NCI-H146 treated with DMSO at 0.1 percent for 48 hours (cell line): ENCODE measurements at regions not wholly inside any gene's neighbourhood (a gene's known extent, or its start where the extent isn't known, plus 50 kb on each side); places are given as distances from the start of the nearest gene placed in this dataset.

ENCODE experiments used
- DNase-seq: peaks from one replicate; lab custom pipeline; 2025; ENCODE audit not compliant: unreplicated experiment; lab: John Stamatoyannopoulos, UW

DNA sequence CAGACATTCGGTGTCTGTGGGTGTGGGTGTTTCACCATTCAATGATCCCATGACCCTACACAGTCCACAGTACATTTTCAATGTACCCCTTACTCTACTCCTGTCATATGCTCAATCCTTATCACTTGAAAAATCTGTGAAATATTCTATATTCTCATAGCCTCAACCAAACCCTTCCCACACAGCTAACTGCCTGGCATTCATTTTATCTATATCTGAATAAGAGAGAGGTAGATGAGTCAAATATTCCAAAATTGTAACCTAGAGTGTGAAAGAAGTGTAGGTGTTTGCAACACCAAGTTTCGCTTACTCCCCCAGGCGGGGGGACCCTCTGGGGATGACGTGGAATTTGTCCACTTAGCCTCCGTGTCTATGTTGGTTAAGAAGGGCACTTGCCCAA lies 354.8 kb downstream of the ETS1 start:
- no peak for DNase-seq

- DNase-seq: no peak
These were observed 355.4 kb downstream of the ETS1 start for GRCh38 chr11:128231845-128232410.

DNA sequence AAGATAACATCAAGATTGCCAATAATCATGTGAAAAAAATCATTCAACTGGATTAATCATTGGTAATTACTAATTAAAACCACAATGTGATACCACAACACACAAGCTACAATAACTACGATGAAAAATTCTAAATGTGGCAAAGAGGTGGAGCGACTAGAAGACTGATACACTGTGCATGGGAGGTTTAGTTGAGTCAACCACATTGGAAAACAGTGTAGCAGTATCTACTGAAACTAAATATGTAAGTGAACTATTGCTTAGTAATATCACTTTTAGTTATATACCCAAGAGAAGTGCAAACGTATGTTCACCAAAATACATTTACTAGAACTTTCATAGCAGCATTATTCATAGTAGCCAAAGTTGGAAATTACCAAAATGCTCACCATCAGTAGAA lies 359.9 kb downstream of the ETS1 start:
- no peak for DNase-seq

GRCh38 chr11:128226106-128226716 lies 361.1 kb downstream of the ETS1 start:
- no peak for DNase-seq

DNA sequence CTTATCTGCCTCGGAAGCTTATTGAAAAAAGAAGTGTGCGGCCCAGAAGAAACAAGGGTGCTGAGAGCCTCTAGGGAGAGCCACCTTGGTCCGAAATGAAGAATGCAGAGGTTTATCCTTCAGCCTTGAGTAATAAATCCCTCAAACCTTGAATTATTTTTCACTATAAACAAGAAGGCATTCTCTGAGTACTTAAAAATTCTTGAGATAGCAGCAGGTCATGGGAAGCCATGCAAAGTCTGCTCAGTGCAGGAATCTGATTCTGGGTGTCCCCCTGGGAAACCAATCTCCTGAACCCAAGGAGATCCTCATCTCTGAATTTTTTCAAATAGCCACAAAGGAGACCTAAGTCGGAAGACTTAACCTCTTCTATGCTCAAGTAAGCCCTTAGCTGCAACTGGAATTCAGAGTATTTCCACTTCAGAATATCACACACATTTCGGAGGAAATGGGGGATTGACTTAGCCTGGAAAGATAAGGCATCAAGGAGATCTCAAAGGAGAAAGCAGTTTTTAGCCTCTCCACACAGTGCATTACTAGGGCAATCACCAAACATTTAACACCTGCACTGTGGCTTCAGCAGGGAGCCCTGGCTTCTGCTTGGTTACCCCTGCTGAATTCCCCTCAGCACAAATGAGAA lies 365.0 kb downstream of the ETS1 start:
- DNase-seq: no peak

GRCh38 chr11:128219731-128220120 lies 367.6 kb downstream of the ETS1 start:
- DNase-seq: no peak

DNA sequence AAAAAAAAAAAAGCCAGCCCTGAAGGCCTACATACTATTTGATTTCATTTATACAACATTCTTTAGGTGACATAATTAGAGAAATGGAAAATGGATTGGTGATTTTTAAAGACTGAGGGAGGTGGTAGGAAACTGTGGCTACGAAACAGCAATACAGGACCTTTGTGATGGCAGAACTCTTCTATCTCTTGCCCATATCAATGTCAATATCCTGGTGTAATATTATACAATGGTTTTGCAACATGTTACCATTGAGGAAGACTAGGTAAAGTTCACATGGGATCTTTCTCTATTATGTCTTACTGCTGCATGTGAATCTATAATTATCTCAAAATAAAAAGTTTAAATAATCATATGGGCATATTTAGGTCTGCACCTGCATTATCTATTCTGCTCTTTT lies 371.2 kb downstream of the ETS1 start:
- no peak for DNase-seq

GRCh38 chr11:128215238-128215882 lies 372.0 kb downstream of the ETS1 start:
- no peak for DNase-seq

GRCh38 chr11:128214263-128214662 lies 373.1 kb downstream of the ETS1 start:
- DNase-seq: no peak

DNA sequence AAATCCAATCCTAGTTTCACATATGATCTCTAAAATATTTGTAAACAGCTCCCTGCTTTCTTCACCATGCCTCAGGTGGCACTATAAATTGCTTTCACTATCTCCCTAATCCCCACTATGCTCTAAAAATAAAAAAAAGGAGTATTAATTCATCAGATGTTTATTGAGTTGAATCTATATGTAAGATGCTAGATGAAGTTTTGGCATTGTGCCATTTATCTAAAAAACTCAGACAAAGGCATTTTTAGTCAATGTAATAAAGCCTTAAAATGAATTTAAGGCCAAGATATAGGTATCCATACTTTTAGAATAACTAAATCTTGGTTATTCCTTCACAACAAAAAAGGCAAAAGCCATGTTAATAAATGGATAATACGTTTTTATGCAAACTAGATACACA lies 373.9 kb downstream of the ETS1 start:
- DNase-seq: no peak

DNA sequence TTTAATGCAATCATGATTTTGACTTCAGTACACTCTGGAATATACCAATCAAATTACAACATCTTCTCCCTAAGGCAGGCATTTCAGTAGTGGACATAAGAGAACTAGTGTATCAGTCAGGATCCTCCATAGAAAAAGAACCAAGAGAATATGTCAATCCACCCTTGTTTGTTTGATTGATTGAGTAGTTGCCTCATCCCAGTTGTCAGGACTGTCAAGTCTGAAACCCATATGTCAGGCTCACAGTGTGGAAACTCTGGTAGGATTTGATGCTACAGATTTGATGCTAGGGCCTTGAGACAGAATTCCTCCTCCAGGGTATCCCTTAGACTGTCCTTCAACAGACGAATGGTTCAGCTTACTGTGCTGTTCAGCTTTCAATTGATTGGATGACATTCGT lies 375.0 kb downstream of the ETS1 start:
- DNase-seq: no peak

DNA sequence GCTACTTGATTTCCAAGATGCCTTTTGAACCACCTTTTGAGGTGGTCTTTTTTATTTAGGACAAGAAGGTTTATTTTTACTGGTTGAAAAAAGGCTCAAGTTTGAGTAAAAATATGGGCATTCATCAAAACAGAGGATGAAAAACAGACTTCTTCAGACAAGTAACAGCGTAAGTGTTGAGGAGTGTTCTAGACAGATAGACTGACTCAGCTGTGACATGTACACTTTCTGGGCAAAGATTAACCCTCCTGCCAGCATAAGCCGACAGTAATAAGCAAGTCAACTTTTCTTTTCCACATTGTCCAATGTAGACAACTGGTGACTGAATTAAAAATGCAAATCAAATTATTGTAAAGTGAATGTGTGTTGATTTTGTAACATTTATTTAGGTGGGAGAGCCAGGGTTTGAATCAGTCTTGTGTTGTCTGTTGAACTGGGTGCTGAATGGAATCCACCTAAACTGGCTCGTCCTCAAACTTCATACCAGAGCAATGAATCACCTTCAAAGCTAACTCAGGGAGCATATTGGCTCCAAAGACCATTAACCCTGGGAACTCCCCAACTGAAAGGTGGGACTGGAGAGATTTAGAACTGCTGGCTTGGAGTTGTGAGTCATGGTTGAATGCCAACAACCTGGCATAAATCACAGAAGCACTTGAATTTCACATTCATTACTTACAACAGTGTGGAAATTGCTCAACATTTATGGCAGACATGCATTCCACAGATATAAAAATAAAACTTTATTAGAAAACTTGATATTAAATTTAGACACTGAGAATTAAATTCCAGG lies 377.0 kb downstream of the ETS1 start:
- DNase-seq: no peak

- DNase-seq: no peak
These were observed 378.3 kb downstream of the ETS1 start for GRCh38 chr11:128209138-128209435.

GRCh38 chr11:128208329-128209137 lies 378.8 kb downstream of the ETS1 start:
- no peak for DNase-seq

DNA sequence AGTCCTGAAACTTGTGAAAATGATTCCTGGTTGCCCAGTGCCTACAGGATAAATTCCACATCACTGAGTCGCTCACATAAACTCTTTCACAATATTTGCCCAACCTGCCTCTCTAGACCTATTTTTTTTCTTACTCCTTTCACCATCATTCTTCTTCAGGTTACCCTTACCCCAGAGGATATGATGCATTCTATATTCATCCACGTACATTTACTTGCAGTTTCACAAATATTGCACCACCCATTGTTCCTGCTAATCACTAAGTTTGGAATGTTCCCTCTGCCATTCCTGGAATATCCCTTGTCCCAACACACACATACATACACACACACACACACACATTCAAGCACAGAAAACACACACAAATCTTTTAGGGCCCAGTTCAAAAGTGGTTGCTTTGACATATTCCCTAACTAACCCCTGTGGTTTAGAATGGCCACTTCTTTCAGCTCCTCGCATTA lies 379.5 kb downstream of the ETS1 start:
- DNase-seq: no peak

DNA sequence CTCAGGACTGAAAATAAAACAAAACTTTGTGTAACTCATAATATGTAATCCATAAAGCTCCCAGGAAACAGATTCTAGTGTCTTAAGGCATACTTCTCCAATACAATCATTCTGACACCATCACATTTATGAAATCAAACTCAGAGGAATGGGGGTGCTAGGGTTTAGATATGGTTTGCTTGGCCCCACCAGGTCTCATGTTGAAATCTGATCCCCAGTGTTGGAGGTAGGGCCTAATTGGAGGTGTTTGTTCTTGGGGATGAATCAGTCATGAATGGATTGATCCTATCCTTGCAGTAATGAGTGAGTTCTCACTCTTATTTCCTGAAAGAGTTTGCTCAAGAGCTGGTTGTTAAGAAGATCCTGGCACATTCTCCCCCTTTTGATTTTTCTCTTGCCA lies 380.9 kb downstream of the ETS1 start:
- no peak for DNase-seq

DNA sequence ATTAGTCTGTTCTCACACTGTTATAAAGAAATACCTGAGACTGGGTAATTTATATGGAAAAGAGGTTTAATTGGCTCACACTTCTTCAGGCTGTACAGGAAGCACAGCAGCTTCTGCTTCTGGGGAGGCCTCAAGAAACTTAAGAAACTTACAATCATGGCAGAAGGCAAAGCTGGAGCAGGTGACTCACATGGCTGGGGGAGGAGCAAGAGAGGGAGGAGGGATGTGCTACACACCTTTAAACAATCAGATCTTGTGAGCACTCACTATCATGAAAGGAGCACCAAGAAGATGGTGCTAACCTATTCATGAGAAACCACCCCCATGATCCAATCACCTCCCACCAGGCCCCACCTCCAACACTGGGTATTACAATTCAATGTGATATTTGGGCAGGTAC lies 381.6 kb downstream of the ETS1 start:
- no peak for DNase-seq

DNA sequence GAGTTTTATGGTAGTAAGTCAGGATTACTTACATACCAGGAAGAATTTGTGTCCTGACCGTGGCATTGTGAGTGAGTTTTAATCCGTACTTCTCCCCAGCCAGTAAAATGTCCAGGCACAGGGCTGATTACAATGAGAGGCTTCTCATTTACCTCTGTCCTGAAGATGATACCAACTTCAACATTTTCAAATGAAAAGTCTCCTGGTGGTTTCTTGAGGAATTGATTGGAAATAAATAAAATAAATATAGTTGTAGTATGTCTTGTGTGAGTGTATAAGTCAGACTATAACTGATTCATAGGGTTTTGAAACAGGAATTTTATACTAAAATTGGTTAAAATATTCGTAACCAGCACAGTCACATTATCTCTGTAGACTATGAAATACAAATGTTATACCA lies 382.5 kb downstream of the ETS1 start:
- no peak for DNase-seq

- DNase-seq: no peak
These were observed 385.6 kb downstream of the ETS1 start for GRCh38 chr11:128201801-128202200.

GRCh38 chr11:128201009-128201408 lies 386.3 kb downstream of the ETS1 start:
- DNase-seq: no peak

GRCh38 chr11:128200467-128200866 lies 386.9 kb downstream of the ETS1 start:
- DNase-seq: no peak
